MM.1S (cell line): ENCODE measurements at regions not wholly inside any gene's neighbourhood (a gene's known extent, or its start where the extent isn't known, plus 50 kb on each side); places are given as distances from the start of the nearest gene placed in this dataset.

Source experiments
- DNase-seq: peaks from one replicate; pipeline ENCODE4 v3.0.0-alpha.2; 2015
- H2AFZ ChIP-seq: fragments of 300-600 bp; sonication (generic); 2 replicates; pipeline ENCODE4 v1.6.0; 2016; ENCODE audit warnings: antibody characterized with exemption, low read length
- H3F3A ChIP-seq: fragments of 300-600 bp; sonication (generic); 2 replicates; pipeline ENCODE4 v1.6.1; 2016; ENCODE audit warnings: mild to moderate bottlenecking, antibody characterized with exemption, low read length, moderate library complexity, mixed read lengths; ENCODE audit not compliant: insufficient read depth
- H3K27ac ChIP-seq: fragments of 300-600 bp; sonication (generic); 2 replicates; pipeline ENCODE4 v1.5.1; 2016; ENCODE audit warnings: mild to moderate bottlenecking, low read length
- H3K27me3 ChIP-seq: fragments of 300-600 bp; sonication (generic); replicated peaks from 2 replicates; pipeline ENCODE4 v1.6.0; 2016; ENCODE audit warnings: low read length; ENCODE audit not compliant: insufficient read depth
- H3K36me3 ChIP-seq: fragments of 300-600 bp; sonication (generic); replicated peaks from 2 replicates; pipeline ENCODE4 v1.6.1; 2016; ENCODE audit warnings: mild to moderate bottlenecking, low read length, mixed read lengths; ENCODE audit not compliant: insufficient read depth
- H3K4me1 ChIP-seq: fragments of 300-600 bp; sonication (generic); 2 replicates; pipeline ENCODE4 v1.6.1; 2016; ENCODE audit warnings: low read length, mixed read lengths
- H3K4me2 ChIP-seq: fragments of 300-600 bp; sonication (generic); 2 replicates; pipeline ENCODE4 v1.6.0; 2016; ENCODE audit warnings: low read depth, low read length
- H3K4me3 ChIP-seq: fragments of 300-600 bp; sonication (generic); 2 replicates; pipeline ENCODE4 v1.5.1; 2016; ENCODE audit warnings: low read length, mixed read lengths
- H3K79me2 ChIP-seq: fragments of 300-600 bp; sonication (generic); 2 replicates; pipeline ENCODE4 v1.6.1; 2016; ENCODE audit warnings: mixed run types, low read length, mixed read lengths
- H3K9ac ChIP-seq: fragments of 300-600 bp; sonication (generic); 2 replicates; pipeline ENCODE4 v1.6.1; 2016; ENCODE audit warnings: low read length, mixed read lengths
- H3K9me2 ChIP-seq: fragments of 300-600 bp; sonication (generic); replicated peaks from 2 replicates; pipeline ENCODE4 v1.6.1; 2016; ENCODE audit warnings: mild to moderate bottlenecking, low read length, mixed read lengths; ENCODE audit not compliant: insufficient read depth
- H3K9me3 ChIP-seq: fragments of 300-600 bp; sonication (generic); replicated peaks from 2 replicates; pipeline ENCODE4 v1.6.1; 2016; ENCODE audit warnings: mild to moderate bottlenecking, low read length, mixed read lengths; ENCODE audit not compliant: insufficient read depth
- H4K20me1 ChIP-seq: fragments of 300-600 bp; sonication (generic); 2 replicates; pipeline ENCODE4 v1.6.1; 2016; ENCODE audit warnings: mild to moderate bottlenecking, low read length, moderate library complexity, mixed read lengths; ENCODE audit not compliant: insufficient read depth
- EZH2 ChIP-seq: fragments of 300-600 bp; sonication (generic); optimal IDR thresholded peaks from 2 replicates; pipeline ENCODE3; 2017; ENCODE audit warnings: low read depth, mild to moderate bottlenecking, antibody characterized with exemption, low read length, mixed read lengths
- EZH2phosphoT487 ChIP-seq: fragments of 300-600 bp; sonication (generic); IDR thresholded peaks from 2 replicates; pipeline ENCODE4 v1.6.1; 2018; ENCODE audit warnings: antibody characterized with exemption, low read length
- TF ChIP-seq, protein P1 (sequence below): fragments of 300-600 bp; sonication (generic); IDR thresholded peaks from 2 replicates; pipeline ENCODE4 v1.5.1; 2016; ENCODE audit warnings: antibody characterized with exemption, low read length, mixed read lengths

DNA sequence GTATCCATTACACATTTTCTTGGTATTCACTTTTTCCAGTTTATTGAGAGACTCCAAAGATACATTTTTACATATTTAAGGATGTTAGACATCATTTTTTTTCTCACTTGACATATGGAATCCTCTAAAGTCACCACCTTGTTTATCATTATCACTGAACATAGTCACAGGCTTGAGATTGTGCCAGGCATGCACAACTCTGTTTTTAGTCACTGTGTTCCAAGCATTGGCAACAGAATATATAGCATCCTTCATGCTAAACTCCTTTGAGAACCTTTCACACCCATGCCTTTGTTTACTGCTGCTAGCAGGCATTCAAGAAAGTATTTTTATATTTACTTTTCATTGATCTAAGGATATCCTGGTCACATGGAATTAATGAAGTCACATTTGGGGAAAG, 668.6 kb upstream of the ARRDC3 start:
- Histone ChIP-seq H4K20me1 (no peaks in the 10 kb centered on the region), H3K9me2 (no peaks in the 10 kb centered on the region), H3K4me1 (no peaks in the 10 kb centered on the region), H3K27ac (no peak overlapping the region), H3F3A (no peaks in the 10 kb centered on the region), H3K9me3 (no peaks in the 10 kb centered on the region), H3K4me3 (no peak overlapping the region), H3K36me3 (no peaks in the 10 kb centered on the region), H3K27me3 (no peaks in the 10 kb centered on the region), H2AFZ (no peak overlapping the region), H3K4me2 (no peak overlapping the region), H3K9ac (no peak overlapping the region), H3K79me2 (no peaks in the 10 kb centered on the region)
- no peak for DNase-seq
- no peak for TF ChIP-seq EZH2
- TF ChIP-seq, protein P1, sequence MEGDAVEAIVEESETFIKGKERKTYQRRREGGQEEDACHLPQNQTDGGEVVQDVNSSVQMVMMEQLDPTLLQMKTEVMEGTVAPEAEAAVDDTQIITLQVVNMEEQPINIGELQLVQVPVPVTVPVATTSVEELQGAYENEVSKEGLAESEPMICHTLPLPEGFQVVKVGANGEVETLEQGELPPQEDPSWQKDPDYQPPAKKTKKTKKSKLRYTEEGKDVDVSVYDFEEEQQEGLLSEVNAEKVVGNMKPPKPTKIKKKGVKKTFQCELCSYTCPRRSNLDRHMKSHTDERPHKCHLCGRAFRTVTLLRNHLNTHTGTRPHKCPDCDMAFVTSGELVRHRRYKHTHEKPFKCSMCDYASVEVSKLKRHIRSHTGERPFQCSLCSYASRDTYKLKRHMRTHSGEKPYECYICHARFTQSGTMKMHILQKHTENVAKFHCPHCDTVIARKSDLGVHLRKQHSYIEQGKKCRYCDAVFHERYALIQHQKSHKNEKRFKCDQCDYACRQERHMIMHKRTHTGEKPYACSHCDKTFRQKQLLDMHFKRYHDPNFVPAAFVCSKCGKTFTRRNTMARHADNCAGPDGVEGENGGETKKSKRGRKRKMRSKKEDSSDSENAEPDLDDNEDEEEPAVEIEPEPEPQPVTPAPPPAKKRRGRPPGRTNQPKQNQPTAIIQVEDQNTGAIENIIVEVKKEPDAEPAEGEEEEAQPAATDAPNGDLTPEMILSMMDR, result no peak
- TF ChIP-seq EZH2phosphoT487, result no peak

DNA sequence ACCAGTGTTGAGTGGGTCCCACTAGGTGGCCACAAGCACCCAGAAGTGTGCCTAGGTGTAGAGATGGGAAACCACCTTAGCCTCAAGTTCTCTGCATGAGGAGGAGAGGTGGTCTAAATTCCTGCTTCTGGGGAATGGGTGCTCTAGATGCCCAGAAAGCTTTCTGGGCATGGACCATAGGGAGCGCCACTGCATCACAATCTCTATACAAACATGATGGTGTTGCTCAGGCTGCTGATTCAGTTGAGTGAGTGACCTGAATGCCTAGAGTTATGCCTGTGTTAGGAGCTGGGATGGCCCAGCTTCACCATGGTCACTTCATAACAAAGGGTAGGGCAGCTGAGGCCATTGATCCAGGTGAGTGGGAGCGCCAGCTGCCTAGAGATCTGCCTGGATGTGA, 667.9 kb upstream of the ARRDC3 start:
- Histone ChIP-seq H3K27ac (no peak overlapping the region), H3K9me2 (no peaks in the 10 kb centered on the region), H3K79me2 (no peaks in the 10 kb centered on the region), H3K9me3 (no peaks in the 10 kb centered on the region), H3K36me3 (no peaks in the 10 kb centered on the region), H3F3A (no peaks in the 10 kb centered on the region), H3K4me2 (no peak overlapping the region), H3K9ac (no peak overlapping the region), H3K4me1 (no peaks in the 10 kb centered on the region), H2AFZ (no peak overlapping the region), H4K20me1 (no peaks in the 10 kb centered on the region), H3K27me3 (no peaks in the 10 kb centered on the region), H3K4me3 (no peak overlapping the region)
- TF ChIP-seq, protein P1, result no peak
- TF ChIP-seq EZH2phosphoT487, result no peak
- no peak for TF ChIP-seq EZH2
- no peak for DNase-seq

- Histone ChIP-seq H2AFZ (no peak overlapping the region), H3K9me2 (no peaks in the 10 kb centered on the region), H3K4me1 (no peaks in the 10 kb centered on the region), H3K79me2 (no peaks in the 10 kb centered on the region), H3K4me3 (no peak overlapping the region), H3K4me2 (no peak overlapping the region), H3K27me3 (no peaks in the 10 kb centered on the region), H3K27ac (no peak overlapping the region), H4K20me1 (no peaks in the 10 kb centered on the region), H3K9ac (no peak overlapping the region), H3F3A (no peaks in the 10 kb centered on the region), H3K9me3 (no peaks in the 10 kb centered on the region), H3K36me3 (no peaks in the 10 kb centered on the region)
- TF ChIP-seq EZH2phosphoT487, result no peak
- TF ChIP-seq EZH2, result no peak
- TF ChIP-seq, protein P1, result no peak
- DNase-seq, result no peak
Measured at GRCh38 chr5:92041911-92042660, 659.0 kb upstream of the ARRDC3 start.
